Activated naive CD4-positive, alpha-beta T cell treated with anti-CD3 and anti-CD28 coated beads, Interleukin-2, amount 50 U/mL, for 24 hours (primary cell): ENCODE measurements at regions not wholly inside any gene's neighbourhood (a gene's known extent, or its start where the extent isn't known, plus 50 kb on each side); places are given as distances from the start of the nearest gene placed in this dataset.
A peak's percentile ranks its signal among the peaks of the same experiment; 100 is the strongest.

ENCODE experiments used
- H3K27ac Mint-ChIP-seq: one replicate; pipeline ENCODE4 v1.8.0; 2021; ENCODE audit warnings: mild to moderate bottlenecking, mixed read lengths
- H3K27me3 Mint-ChIP-seq: one replicate; pipeline ENCODE4 v1.8.0; 2021; ENCODE audit warnings: mixed read lengths
- H3K36me3 Mint-ChIP-seq: one replicate; pipeline ENCODE4 v1.8.0; 2021; ENCODE audit warnings: mixed read lengths
- H3K4me1 Mint-ChIP-seq: one replicate; pipeline ENCODE4 v1.8.0; 2021; ENCODE audit warnings: mixed read lengths
- H3K4me3 Mint-ChIP-seq: one replicate; pipeline ENCODE4 v1.8.0; 2021; ENCODE audit warnings: mild to moderate bottlenecking, mixed read lengths
- H3K9me3 Mint-ChIP-seq: one replicate; pipeline ENCODE4 v1.8.0; 2021; ENCODE audit warnings: mixed read lengths

- H3K27me3 Mint-ChIP-seq: peaks cover 2% of the 10 kb centered on the region
- no peak overlapping the region for H3K4me3 Mint-ChIP-seq
- H3K9me3 Mint-ChIP-seq: peaks cover 10% of the 10 kb centered on the region
- no peak overlapping the region for H3K27ac Mint-ChIP-seq
- H3K36me3 Mint-ChIP-seq: peaks cover 5% of the 10 kb centered on the region
- H3K4me1 Mint-ChIP-seq: no peaks in the 10 kb centered on the region
Measured at GRCh38 chr18:22634464-22634863, 216.7 kb upstream of the CTAGE1 start.

GRCh38 chr18:22637787-22638186 lies 220.1 kb upstream of the CTAGE1 start:
- Mint-ChIP-seq H3K4me1 (no peaks in the 10 kb centered on the region), H3K27ac (peak overlapping the region; percentile 68), H3K36me3 (peaks cover 5% of the 10 kb centered on the region), H3K4me3 (no peak overlapping the region), H3K9me3 (peaks cover 10% of the 10 kb centered on the region), H3K27me3 (peaks cover 2% of the 10 kb centered on the region)

- H3K4me1 Mint-ChIP-seq: no peaks in the 10 kb centered on the region
- peaks cover 10% of the 10 kb centered on the region for H3K9me3 Mint-ChIP-seq
- H3K27me3 Mint-ChIP-seq: peaks cover 2% of the 10 kb centered on the region
- no peak overlapping the region for H3K27ac Mint-ChIP-seq
- H3K36me3 Mint-ChIP-seq: peaks cover 5% of the 10 kb centered on the region
- H3K4me3 Mint-ChIP-seq: no peak overlapping the region
Measured at GRCh38 chr18:22639026-22639463, 221.3 kb upstream of the CTAGE1 start.

GRCh38 chr18:22639561-22639960 lies 221.8 kb upstream of the CTAGE1 start:
- Mint-ChIP-seq H3K36me3 (peaks cover 5% of the 10 kb centered on the region), H3K4me3 (no peak overlapping the region), H3K27me3 (peaks cover 2% of the 10 kb centered on the region), H3K27ac (no peak overlapping the region), H3K9me3 (peaks cover 10% of the 10 kb centered on the region), H3K4me1 (no peaks in the 10 kb centered on the region)

GRCh38 chr18:22640281-22640842 lies 222.6 kb upstream of the CTAGE1 start:
- no peak overlapping the region for H3K27ac Mint-ChIP-seq
- peaks cover 7% of the 10 kb centered on the region for H3K9me3 Mint-ChIP-seq

GRCh38 chr18:22641958-22642357 lies 224.2 kb upstream of the CTAGE1 start:
- no peak overlapping the region for H3K4me3 Mint-ChIP-seq
- H3K9me3 Mint-ChIP-seq: peaks cover 5% of the 10 kb centered on the region
- H3K36me3 Mint-ChIP-seq: peaks cover 3% of the 10 kb centered on the region
- no peaks in the 10 kb centered on the region for H3K4me1 Mint-ChIP-seq
- H3K27me3 Mint-ChIP-seq: no peaks in the 10 kb centered on the region
- H3K27ac Mint-ChIP-seq: no peak overlapping the region

More at GRCh38 chr18:22640281-22640842, 222.6 kb upstream of the CTAGE1 start:
- Mint-ChIP-seq H3K36me3 (peaks cover 5% of the 10 kb centered on the region), H3K4me3 (no peak overlapping the region), H3K4me1 (no peaks in the 10 kb centered on the region), H3K27me3 (peaks cover 2% of the 10 kb centered on the region)

GRCh38 chr18:22643731-22644130 lies 226.0 kb upstream of the CTAGE1 start:
- no peak overlapping the region for H3K27ac Mint-ChIP-seq
- H3K36me3 Mint-ChIP-seq: no peaks in the 10 kb centered on the region
- H3K9me3 Mint-ChIP-seq: no peaks in the 10 kb centered on the region
- no peaks in the 10 kb centered on the region for H3K27me3 Mint-ChIP-seq
- H3K4me3 Mint-ChIP-seq: no peak overlapping the region
- H3K4me1 Mint-ChIP-seq: no peaks in the 10 kb centered on the region

GRCh38 chr18:22650247-22650646 lies 232.5 kb upstream of the CTAGE1 start:
- no peak overlapping the region for H3K4me3 Mint-ChIP-seq
- peaks cover 1% of the 10 kb centered on the region for H3K36me3 Mint-ChIP-seq
- H3K27ac Mint-ChIP-seq: no peak overlapping the region
- no peaks in the 10 kb centered on the region for H3K4me1 Mint-ChIP-seq
- peaks cover 19% of the 10 kb centered on the region for H3K9me3 Mint-ChIP-seq
- peaks cover 1% of the 10 kb centered on the region for H3K27me3 Mint-ChIP-seq

- Mint-ChIP-seq H3K36me3 (peaks cover 4% of the 10 kb centered on the region), H3K4me1 (no peaks in the 10 kb centered on the region), H3K27ac (no peak overlapping the region), H3K9me3 (peaks cover 27% of the 10 kb centered on the region), H3K27me3 (peaks cover 5% of the 10 kb centered on the region), H3K4me3 (no peak overlapping the region)
Measured at GRCh38 chr18:22657619-22658018, 239.9 kb upstream of the CTAGE1 start.

GRCh38 chr18:22658318-22658717 lies 240.6 kb upstream of the CTAGE1 start:
- no peak overlapping the region for H3K4me3 Mint-ChIP-seq
- no peak overlapping the region for H3K27ac Mint-ChIP-seq
- no peaks in the 10 kb centered on the region for H3K4me1 Mint-ChIP-seq
- peaks cover 3% of the 10 kb centered on the region for H3K36me3 Mint-ChIP-seq
- peaks cover 26% of the 10 kb centered on the region for H3K9me3 Mint-ChIP-seq
- peaks cover 5% of the 10 kb centered on the region for H3K27me3 Mint-ChIP-seq

GRCh38 chr18:22663378-22663777 lies 245.7 kb upstream of the CTAGE1 start:
- H3K4me1 Mint-ChIP-seq: no peaks in the 10 kb centered on the region
- H3K27me3 Mint-ChIP-seq: peaks cover 5% of the 10 kb centered on the region
- no peak overlapping the region for H3K27ac Mint-ChIP-seq
- peaks cover 28% of the 10 kb centered on the region for H3K9me3 Mint-ChIP-seq
- H3K4me3 Mint-ChIP-seq: no peak overlapping the region
- no peaks in the 10 kb centered on the region for H3K36me3 Mint-ChIP-seq

GRCh38 chr18:22666411-22666940 lies 248.8 kb upstream of the CTAGE1 start:
- Mint-ChIP-seq H3K27me3 (peaks cover 11% of the 10 kb centered on the region), H3K4me3 (no peak overlapping the region), H3K36me3 (no peaks in the 10 kb centered on the region), H3K27ac (no peak overlapping the region), H3K9me3 (peaks cover 17% of the 10 kb centered on the region), H3K4me1 (no peaks in the 10 kb centered on the region)

- no peaks in the 10 kb centered on the region for H3K4me1 Mint-ChIP-seq
- H3K27me3 Mint-ChIP-seq: peaks cover 11% of the 10 kb centered on the region
- no peak overlapping the region for H3K27ac Mint-ChIP-seq
- peaks cover 17% of the 10 kb centered on the region for H3K9me3 Mint-ChIP-seq
- no peak overlapping the region for H3K4me3 Mint-ChIP-seq
- no peaks in the 10 kb centered on the region for H3K36me3 Mint-ChIP-seq
Measured at GRCh38 chr18:22667156-22667555, 249.4 kb upstream of the CTAGE1 start.

- H3K4me3 Mint-ChIP-seq: no peak overlapping the region
- H3K27ac Mint-ChIP-seq: no peak overlapping the region
- no peaks in the 10 kb centered on the region for H3K36me3 Mint-ChIP-seq
- peaks cover 17% of the 10 kb centered on the region for H3K9me3 Mint-ChIP-seq
- H3K27me3 Mint-ChIP-seq: peaks cover 11% of the 10 kb centered on the region
- H3K4me1 Mint-ChIP-seq: no peaks in the 10 kb centered on the region
Measured at GRCh38 chr18:22667616-22668422, 250.1 kb upstream of the CTAGE1 start.

- Mint-ChIP-seq H3K27ac (no peak overlapping the region), H3K9me3 (peaks cover 10% of the 10 kb centered on the region), H3K36me3 (no peaks in the 10 kb centered on the region), H3K4me3 (no peak overlapping the region), H3K4me1 (no peaks in the 10 kb centered on the region), H3K27me3 (peaks cover 11% of the 10 kb centered on the region)
Measured at GRCh38 chr18:22668496-22668895, 250.8 kb upstream of the CTAGE1 start.

GRCh38 chr18:22670914-22671313 lies 253.2 kb upstream of the CTAGE1 start:
- Mint-ChIP-seq H3K27ac (no peak overlapping the region), H3K36me3 (no peaks in the 10 kb centered on the region), H3K4me3 (no peak overlapping the region), H3K4me1 (no peaks in the 10 kb centered on the region), H3K27me3 (peaks cover 13% of the 10 kb centered on the region), H3K9me3 (no peaks in the 10 kb centered on the region)
